GM12878 (cell line): ENCODE measurements at regions not wholly inside any gene's neighbourhood (a gene's known extent, or its start where the extent isn't known, plus 50 kb on each side); places are given as distances from the start of the nearest gene placed in this dataset.
"Not testable (repeated sequence)": the region's sequence is repeated elsewhere in the genome, so short reads cannot be mapped to it uniquely, and the experiment has no call there.

ENCODE experiments used
- ATF2 ChIP-seq: IDR thresholded peaks from 2 replicates; pipeline ENCODE4 v1.6.1; 2012; ENCODE audit warnings: low read length, inconsistent platforms
- CTCF ChIP-seq, 3 experiments: IDR thresholded peaks in 2 of 3; conservative IDR thresholded peaks in 1 of 3; 2 replicates each; pipeline ENCODE4 v1.5.1; 2011; ENCODE audit warnings: low read depth in 3 of 3, low read length in 3 of 3, mild to moderate bottlenecking in 3 of 3, control low read depth in 2 of 3, moderate library complexity in 2 of 3, inconsistent platforms in 1 of 3, mixed read lengths in 1 of 3; ENCODE audit not compliant: control insufficient read depth in 2 of 3, insufficient read depth in 1 of 3; ENCODE audit errors: extremely low read depth in 1 of 3
- POLR2A ChIP-seq: IDR thresholded peaks from 2 replicates; pipeline ENCODE4 v1.6.1; 2011; ENCODE audit warnings: low read depth, mild to moderate bottlenecking, low read length

- TF ChIP-seq ATF2; POLR2A; CTCF (IDR thresholded peaks at IDR 0.05 in 2 of 3, conservative IDR thresholded peaks at IDR 0.05 in 1 of 3; ENCODE audit: control insufficient read depth in 2 of 3, extremely low read depth in 1 of 3, insufficient read depth in 1 of 3, low read depth in 3 of 3, low read length in 3 of 3): not testable (repeated sequence)
Observed at GRCh38 chr16:88178251-88178650, 204.5 kb upstream of the ZNF469 start.
